Neural progenitor cell (in vitro differentiated cells): ENCODE measurements at regions not wholly inside any gene's neighbourhood (a gene's known extent, or its start where the extent isn't known, plus 50 kb on each side); places are given as distances from the start of the nearest gene placed in this dataset.

Source experiments
- DNase-seq: peaks from one replicate; pipeline ENCODE4 v3.0.0-alpha.2; 2016; ENCODE audit warnings: low spot score
- H2AFZ ChIP-seq: fragments of 200-600 bp; sonication (generic); replicated peaks from 2 replicates; pipeline ENCODE4 v1.6.1; 2016; ENCODE audit warnings: antibody characterized with exemption
- H3F3A ChIP-seq: fragments of 200-600 bp; sonication (generic); 2 replicates; pipeline ENCODE4 v1.6.1; 2016; ENCODE audit warnings: antibody characterized with exemption, low read depth
- H3K27ac ChIP-seq: fragments of 200-600 bp; sonication (generic); 2 replicates; pipeline ENCODE4 v1.5.1; 2016; ENCODE audit warnings: mild to moderate bottlenecking
- H3K27me3 ChIP-seq: fragments of 200-600 bp; sonication (generic); 2 replicates; pipeline ENCODE4 v1.6.1; 2016; ENCODE audit warnings: mild to moderate bottlenecking, moderate library complexity
- H3K36me3 ChIP-seq: fragments of 200-600 bp; sonication (generic); 2 replicates; pipeline ENCODE4 v1.5.1; 2016
- H3K4me1 ChIP-seq: fragments of 200-600 bp; sonication (generic); 2 replicates; pipeline ENCODE4 v1.6.1; 2016; ENCODE audit warnings: mixed run types
- H3K4me2 ChIP-seq: fragments of 200-600 bp; sonication (generic); 2 replicates; pipeline ENCODE4 v1.6.1; 2016
- H3K4me3 ChIP-seq: fragments of 200-600 bp; sonication (generic); 2 replicates; pipeline ENCODE4 v1.5.1; 2016
- H3K79me2 ChIP-seq: fragments of 200-600 bp; sonication (generic); 2 replicates; pipeline ENCODE4 v1.6.1; 2016; ENCODE audit warnings: low read depth
- H3K9ac ChIP-seq: fragments of 200-600 bp; sonication (generic); 2 replicates; pipeline ENCODE4 v1.6.1; 2016
- H3K9me3 ChIP-seq: fragments of 200-600 bp; sonication (generic); 2 replicates; pipeline ENCODE4 v1.5.1; 2016; ENCODE audit warnings: low read depth
- H4K20me1 ChIP-seq: fragments of 200-600 bp; sonication (generic); 2 replicates; pipeline ENCODE4 v1.6.1; 2016; ENCODE audit warnings: low read depth
- H3K27ac Mint-ChIP-seq: 3 replicates; pipeline ENCODE4 v1.8.0; 2021; ENCODE audit warnings: mixed read lengths
- H3K27me3 Mint-ChIP-seq: 2 replicates; pipeline ENCODE4 v1.8.0; 2022; ENCODE audit warnings: low read depth, mild to moderate bottlenecking, inconsistent platforms, moderate library complexity, mixed read lengths; ENCODE audit not compliant: insufficient read depth
- H3K36me3 Mint-ChIP-seq: 3 replicates; pipeline ENCODE4 v1.8.0; 2021; ENCODE audit warnings: mixed read lengths
- H3K4me1 Mint-ChIP-seq: 3 replicates; pipeline ENCODE4 v1.8.0; 2021; ENCODE audit warnings: mixed read lengths
- H3K4me3 Mint-ChIP-seq: 3 replicates; pipeline ENCODE4 v1.8.0; 2021; ENCODE audit warnings: mild to moderate bottlenecking, moderate library complexity, mixed read lengths
- H3K9me3 Mint-ChIP-seq: 3 replicates; pipeline ENCODE4 v1.8.0; 2020; ENCODE audit warnings: mixed read lengths
- CTCF ChIP-seq: fragments of 200-600 bp; sonication (generic); IDR thresholded peaks from 2 replicates; pipeline ENCODE4 v1.5.1; 2017; ENCODE audit warnings: antibody characterized with exemption, mild to moderate bottlenecking
- EZH2 ChIP-seq: fragments of 200-600 bp; sonication (generic); IDR thresholded peaks from 2 replicates; pipeline ENCODE4 v1.6.1; 2017; ENCODE audit warnings: antibody characterized with exemption, mild to moderate bottlenecking, moderate library complexity
- EZH2phosphoT487 ChIP-seq: fragments of 200-600 bp; sonication (generic); IDR thresholded peaks from 2 replicates; pipeline ENCODE4 v1.6.1; 2017; ENCODE audit warnings: antibody characterized with exemption

GRCh38 chr13:63288576-63288975 is 1872.9 kb upstream of the PCDH20 start:
- no peaks in the 10 kb centered on the region for H3K36me3 ChIP-seq
- Mint-ChIP-seq H3K36me3 (no peaks in the 10 kb centered on the region), H3K4me1 (no peaks in the 10 kb centered on the region), H3K27me3 (peaks cover 2% of the 10 kb centered on the region), H3K4me3 (no peak overlapping the region), H3K27ac (no peak overlapping the region), H3K9me3 (peaks cover 11% of the 10 kb centered on the region)
- H3K9me3 ChIP-seq = no peaks in the 10 kb centered on the region
- no peak overlapping the region for H3K27ac ChIP-seq
- no peaks in the 10 kb centered on the region for H3K79me2 ChIP-seq
- no peak overlapping the region for H3K4me3 ChIP-seq
- TF ChIP-seq CTCF (no peak), EZH2 (no peak), EZH2phosphoT487 (no peak)
- no peaks in the 10 kb centered on the region for H3F3A ChIP-seq
- no peaks in the 10 kb centered on the region for H3K27me3 ChIP-seq
- no peaks in the 10 kb centered on the region for H4K20me1 ChIP-seq
- DNase-seq = no peak
- H2AFZ ChIP-seq = no peak overlapping the region
- no peaks in the 10 kb centered on the region for H3K4me1 ChIP-seq
- no peak overlapping the region for H3K4me2 ChIP-seq
- no peak overlapping the region for H3K9ac ChIP-seq

- Histone ChIP-seq H4K20me1 (no peaks in the 10 kb centered on the region), H3K9ac (no peak overlapping the region), H3K9me3 (no peaks in the 10 kb centered on the region), H3K27me3 (no peaks in the 10 kb centered on the region), H3K36me3 (no peaks in the 10 kb centered on the region), H3F3A (no peaks in the 10 kb centered on the region), H3K4me2 (no peak overlapping the region), H3K79me2 (no peaks in the 10 kb centered on the region), H3K27ac (no peak overlapping the region), H2AFZ (no peak overlapping the region), H3K4me3 (no peak overlapping the region), H3K4me1 (no peaks in the 10 kb centered on the region)
- peaks cover 13% of the 10 kb centered on the region for H3K9me3 Mint-ChIP-seq
- no peak for TF ChIP-seq EZH2
- no peak overlapping the region for H3K4me3 Mint-ChIP-seq
- no peaks in the 10 kb centered on the region for H3K4me1 Mint-ChIP-seq
- H3K27me3 Mint-ChIP-seq = peaks cover 2% of the 10 kb centered on the region
- no peak overlapping the region for H3K27ac Mint-ChIP-seq
- DNase-seq = no peak
- no peaks in the 10 kb centered on the region for H3K36me3 Mint-ChIP-seq
Observed at GRCh38 chr13:63287926-63288325, 1872.3 kb upstream of the PCDH20 start.

DNA sequence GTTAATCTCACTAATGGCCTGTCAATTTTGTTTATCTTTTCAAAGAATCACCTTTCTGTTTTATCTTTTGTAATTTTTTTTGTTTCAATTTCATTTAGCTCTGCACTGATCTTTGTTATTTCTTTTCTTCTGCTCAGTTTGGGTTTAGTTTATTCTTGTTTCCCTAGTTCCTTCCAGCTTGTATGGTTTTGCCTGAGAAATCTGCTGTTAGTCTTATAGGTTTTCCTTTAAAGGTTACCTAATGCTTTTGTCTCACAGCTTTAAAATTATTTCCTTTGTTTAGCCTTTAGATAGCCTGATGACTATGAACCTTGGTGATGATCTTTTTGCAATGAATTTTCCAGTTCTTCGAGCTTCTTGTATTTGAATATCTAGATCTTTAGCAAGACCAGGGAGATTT is 1869.8 kb upstream of the PCDH20 start:
- Histone ChIP-seq H4K20me1 (no peaks in the 10 kb centered on the region), H3K4me3 (no peak overlapping the region), H3F3A (no peaks in the 10 kb centered on the region), H3K79me2 (no peaks in the 10 kb centered on the region), H3K36me3 (no peaks in the 10 kb centered on the region), H3K27ac (no peak overlapping the region), H3K9me3 (no peaks in the 10 kb centered on the region), H3K9ac (no peak overlapping the region), H2AFZ (no peak overlapping the region), H3K4me2 (no peak overlapping the region), H3K27me3 (no peaks in the 10 kb centered on the region), H3K4me1 (no peaks in the 10 kb centered on the region)
- H3K27me3 Mint-ChIP-seq = peaks cover 2% of the 10 kb centered on the region
- no peaks in the 10 kb centered on the region for H3K4me1 Mint-ChIP-seq
- DNase-seq = no peak
- H3K4me3 Mint-ChIP-seq = no peak overlapping the region
- TF ChIP-seq CTCF (no peak), EZH2 (no peak), EZH2phosphoT487 (no peak)
- H3K36me3 Mint-ChIP-seq = no peaks in the 10 kb centered on the region
- no peak overlapping the region for H3K27ac Mint-ChIP-seq
- H3K9me3 Mint-ChIP-seq = peaks cover 13% of the 10 kb centered on the region

DNA sequence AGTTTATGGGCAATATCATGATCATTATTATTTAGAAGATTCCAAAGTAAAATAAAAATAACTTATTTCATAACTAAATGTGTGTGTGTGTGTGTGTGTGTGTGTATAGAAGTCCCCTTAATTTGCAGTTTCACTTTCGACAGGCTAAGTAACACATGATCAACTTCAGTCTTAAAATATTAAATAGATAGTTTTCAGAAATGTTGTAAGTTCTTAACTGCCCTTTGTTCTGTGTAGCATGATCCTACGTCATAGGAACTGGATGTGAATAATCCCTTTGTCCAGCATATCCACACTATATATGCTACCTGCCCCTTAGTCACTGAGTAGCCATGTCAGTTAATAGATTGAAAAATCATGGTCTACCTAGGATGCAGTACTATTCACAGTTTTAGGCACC is 1863.5 kb upstream of the PCDH20 start:
- no peak for TF ChIP-seq EZH2
- Histone ChIP-seq H3F3A (no peaks in the 10 kb centered on the region), H3K4me2 (no peak overlapping the region), H3K4me1 (no peaks in the 10 kb centered on the region), H4K20me1 (no peaks in the 10 kb centered on the region), H3K9ac (no peak overlapping the region), H3K36me3 (no peaks in the 10 kb centered on the region), H2AFZ (no peak overlapping the region), H3K9me3 (no peaks in the 10 kb centered on the region), H3K27me3 (no peaks in the 10 kb centered on the region), H3K27ac (no peak overlapping the region), H3K4me3 (no peak overlapping the region), H3K79me2 (no peaks in the 10 kb centered on the region)
- DNase-seq = no peak
- Mint-ChIP-seq H3K4me1 (no peaks in the 10 kb centered on the region), H3K36me3 (no peaks in the 10 kb centered on the region), H3K27me3 (peaks cover 2% of the 10 kb centered on the region), H3K9me3 (peaks cover 3% of the 10 kb centered on the region), H3K4me3 (no peak overlapping the region), H3K27ac (no peak overlapping the region)
